HepG2 (cell line): ENCODE measurements at regions not wholly inside any gene's neighbourhood (a gene's known extent, or its start where the extent isn't known, plus 50 kb on each side); places are given as distances from the start of the nearest gene placed in this dataset.

ENCODE experiments used
- CREM ChIP-seq, 2 experiments: sonication (generic) in 1 of 2; formaldehyde crosslinking in 1 of 2; IDR thresholded peaks; 2 replicates each; pipeline versions ENCODE4 v1.4.0 to v1.6.1; 2016 to 2020; ENCODE audit warnings: antibody characterized with exemption in 1 of 2, mild to moderate bottlenecking in 1 of 2, missing genetic modification reagents in 1 of 2
- ESRRA ChIP-seq: sonication (generic); formaldehyde crosslinking; IDR thresholded peaks from 2 replicates; pipeline ENCODE4 v1.5.1; 2020; ENCODE audit warnings: mild to moderate bottlenecking, low read depth, missing genetic modification reagents
- FOXK1 ChIP-seq: sonication (generic); formaldehyde crosslinking; IDR thresholded peaks from 2 replicates; pipeline ENCODE4 v1.4.0; 2020; ENCODE audit warnings: low read depth, missing genetic modification reagents, borderline replicate concordance
- MAFF ChIP-seq: IDR thresholded peaks from 2 replicates; pipeline ENCODE4 v1.6.1; 2011; ENCODE audit warnings: low read depth, low read length, improper control_type of control experiment
- MXD3 ChIP-seq: IDR thresholded peaks from 2 replicates; pipeline ENCODE4 v1.6.1; 2016; ENCODE audit warnings: mild to moderate bottlenecking, missing biosample characterization, missing genetic modification reagents
- NCOR1 ChIP-seq: fragments of 200-600 bp; sonication (generic); IDR thresholded peaks from 2 replicates; pipeline ENCODE4 v1.7.0; 2017; ENCODE audit warnings: antibody characterized with exemption, low read length, borderline replicate concordance
- TCF7L2 ChIP-seq: IDR thresholded peaks from 2 replicates; pipeline ENCODE4 v1.6.1; 2011; ENCODE audit warnings: mild to moderate bottlenecking, low read depth, low read length, moderate library complexity
- ZNF275 ChIP-seq: sonication (generic); formaldehyde crosslinking; IDR thresholded peaks from 2 replicates; pipeline ENCODE4 v1.8.0; 2022; ENCODE audit warnings: missing genetic modification reagents, mild to moderate bottlenecking, inconsistent platforms, borderline replicate concordance
- ZNF407 ChIP-seq: sonication (generic); formaldehyde crosslinking; IDR thresholded peaks from one replicate; pipeline ENCODE4 v1.5.1; 2020; ENCODE audit warnings: mild to moderate bottlenecking, missing genetic modification reagents; ENCODE audit errors: not compliant biosample characterization
- ZNF460 ChIP-seq: sonication (generic); formaldehyde crosslinking; IDR thresholded peaks from 2 replicates; pipeline ENCODE4 v1.5.1; 2020; ENCODE audit warnings: missing genetic modification reagents, mild to moderate bottlenecking, borderline replicate concordance
- ZNF549 ChIP-seq: sonication (generic); formaldehyde crosslinking; IDR thresholded peaks from 2 replicates; pipeline ENCODE4 v1.5.0; 2020; ENCODE audit warnings: missing genetic modification reagents
- ZNF775 ChIP-seq: sonication (generic); formaldehyde crosslinking; IDR thresholded peaks from 2 replicates; pipeline ENCODE4 v1.4.0; 2020; ENCODE audit warnings: missing genetic modification reagents, mild to moderate bottlenecking, moderate library complexity, borderline replicate concordance
- ZSCAN5A ChIP-seq: sonication (generic); formaldehyde crosslinking; IDR thresholded peaks from 2 replicates; pipeline ENCODE4 v1.8.0; 2022; ENCODE audit warnings: mild to moderate bottlenecking, missing genetic modification reagents, borderline replicate concordance

GRCh38 chr2:238523158-238524110, 96.7 kb downstream of the ASB1 start (continued):
- no peak for TF ChIP-seq ZNF407 (CRISPR knock-in tag)
- TF ChIP-seq NCOR1 = peak; percentile 34; the same call in 1 of the 2 replicates
- no peak for TF ChIP-seq ZSCAN5A (CRISPR knock-in tag)
- no peak for TF ChIP-seq ZNF460
- TF ChIP-seq ZNF775 (CRISPR knock-in tag) = no peak
- no peak for TF ChIP-seq ESRRA (CRISPR knock-in tag)
- no peak for TF ChIP-seq MAFF
- peak; percentile 30; the same call in 1 of the 2 replicates for TF ChIP-seq TCF7L2
- peak; percentile 27; the same call in 1 of the 2 replicates for TF ChIP-seq CREM (IDR thresholded peaks at IDR 0.05)
- no peak for TF ChIP-seq CREM (CRISPR knock-in tag; IDR thresholded peaks at IDR 0.05)
- no peak for TF ChIP-seq ZNF549
- TF ChIP-seq ZNF275 (CRISPR knock-in tag) = no peak
- TF ChIP-seq FOXK1 (CRISPR knock-in tag) = peak; percentile 49; the same call in 1 of the 2 replicates
- peak; percentile 46; the same call in 1 of the 2 replicates for TF ChIP-seq MXD3
